HepG2 (cell line): ENCODE measurements at regions not wholly inside any gene's neighbourhood (a gene's known extent, or its start where the extent isn't known, plus 50 kb on each side); places are given as distances from the start of the nearest gene placed in this dataset.

Experiments used
- ATAC-seq: fragments of 200-7000 bp; cut with Tn5 transposase; 3 replicates; pipeline ENCODE4 v1.9.1; 2020; ENCODE audit warnings: mild to moderate bottlenecking, moderate library complexity
- BruUV-seq: library from RNA; stranded (reverse); fragments of 400-500 nt; replicated peaks from 2 replicates; lab custom pipeline; 2021; lab: Mats Ljungman, UMichigan
- CTCF ChIA-PET: fragments of 300-600 bp; formaldehyde crosslinking; extraction: SDS; loops from one replicate; lab custom pipeline; 2021; ENCODE audit warnings: low total read pairs, inconsistent platforms, low intra/inter-chr PET ratio; lab: Yijun Ruan, JAX
- POLR2A ChIA-PET: fragments of 350-600 bp; sonication (Branson Sonifier 250); formaldehyde crosslinking; loops from one replicate; lab custom pipeline; 2020; ENCODE audit warnings: antibody characterized with exemption, inconsistent platforms; lab: Yijun Ruan, JAX
- DNase-seq: peaks from one replicate; pipeline ENCODE4 v3.0.0-alpha.2; 2015; ENCODE audit warnings: low spot score
- FAIRE-seq: peaks from 3 replicates; lab custom pipeline; 2011; peaks lifted over from hg19 to GRCh38; lab: Jason Lieb, UNC
- H2AFZ ChIP-seq: one replicate; pipeline ENCODE4 v1.6.1; 2011; ENCODE audit warnings: low read length, inconsistent platforms
- H3K27ac ChIP-seq: fragments of 300-600 bp; 3 replicates; pipeline ENCODE4 v1.8.0; 2011; ENCODE audit warnings: mixed run types, mild to moderate bottlenecking, mixed read lengths, low read length, inconsistent platforms; ENCODE audit not compliant: insufficient read depth; ENCODE audit errors: extremely low read length
- H3K27me3 ChIP-seq, 2 experiments: fragments of 200-600 bp in 1 of 2; 2 replicates in 1 of 2; 3 replicates in 1 of 2; pipeline versions ENCODE4 v1.6.0 to v1.8.0; 2011; ENCODE audit warnings: low read length in 2 of 2, mild to moderate bottlenecking in 2 of 2, moderate library complexity in 2 of 2, inconsistent platforms in 1 of 2; ENCODE audit not compliant: insufficient read depth in 2 of 2, control insufficient read depth in 1 of 2
- H3K36me3 ChIP-seq, 2 experiments: fragments of 200-600 bp in 1 of 2; replicated peaks in 1 of 2; 2 replicates in 1 of 2; 3 replicates in 1 of 2; pipeline versions ENCODE4 v1.5.1 to v1.8.0; 2011; ENCODE audit warnings: low read length in 2 of 2, inconsistent platforms in 1 of 2; ENCODE audit not compliant: insufficient read depth in 2 of 2, control insufficient read depth in 1 of 2
- H3K4me1 ChIP-seq: 2 replicates; pipeline ENCODE4 v1.5.1; 2012; ENCODE audit warnings: low read length, inconsistent platforms; ENCODE audit not compliant: insufficient read depth
- H3K4me2 ChIP-seq: 2 replicates; pipeline ENCODE4 v1.6.0; 2011; ENCODE audit warnings: low read depth, low read length, inconsistent platforms
- H3K4me3 ChIP-seq, 3 experiments: fragments of 200-600 bp in 1 of 3; sonication (generic), shearing (Covaris generic) in 1 of 3; replicated peaks in 1 of 3; 2 replicates each; pipeline ENCODE4 v1.5.1; 2011 to 2016; ENCODE audit warnings: low read length in 3 of 3, inconsistent platforms in 2 of 3, low read depth in 2 of 3, mild to moderate bottlenecking in 2 of 3, control low read depth in 1 of 3, mixed read lengths in 1 of 3; ENCODE audit not compliant: insufficient read depth in 1 of 3
- H3K79me2 ChIP-seq: one replicate; pipeline ENCODE4 v1.6.1; 2011; ENCODE audit warnings: low read length, inconsistent platforms; ENCODE audit not compliant: insufficient read depth
- H3K9ac ChIP-seq: 2 replicates; pipeline ENCODE4 v1.6.0; 2011; ENCODE audit warnings: mild to moderate bottlenecking, low read depth, low read length, inconsistent platforms; ENCODE audit not compliant: insufficient read depth
- H3K9me3 ChIP-seq: 2 replicates; pipeline ENCODE4 v1.5.1; 2012; ENCODE audit warnings: mild to moderate bottlenecking, low read length
- H4K20me1 ChIP-seq: 2 replicates; pipeline ENCODE4 v1.6.0; 2011; ENCODE audit warnings: inconsistent platforms, mild to moderate bottlenecking, low read length, moderate library complexity; ENCODE audit not compliant: insufficient read depth
- JUNB ChIP-seq: sonication (generic); formaldehyde crosslinking; IDR thresholded peaks from 2 replicates; pipeline ENCODE4 v1.8.0; 2022; ENCODE audit warnings: missing genetic modification reagents, mild to moderate bottlenecking, borderline replicate concordance
- RFX3 ChIP-seq: IDR thresholded peaks from 2 replicates; pipeline ENCODE4 v1.6.1; 2016; ENCODE audit warnings: missing biosample characterization, missing genetic modification reagents
- TFAP4 ChIP-seq: sonication (generic); IDR thresholded peaks from 2 replicates; pipeline ENCODE4 v1.6.1; 2016; ENCODE audit warnings: low read depth, borderline replicate concordance
- YEATS4 ChIP-seq: sonication (generic); formaldehyde crosslinking; IDR thresholded peaks from 2 replicates; pipeline ENCODE4 v1.4.0; 2020; ENCODE audit warnings: missing genetic modification reagents, borderline replicate concordance
- ZBTB38 ChIP-seq: sonication (generic); formaldehyde crosslinking; IDR thresholded peaks from 2 replicates; pipeline ENCODE4 v1.5.1; 2020; ENCODE audit warnings: mild to moderate bottlenecking, missing genetic modification reagents
- ZNF10 ChIP-seq: sonication (generic); formaldehyde crosslinking; IDR thresholded peaks from 2 replicates; pipeline ENCODE4 v1.4.0; 2020; ENCODE audit warnings: mild to moderate bottlenecking, low read depth, missing genetic modification reagents, borderline replicate concordance
- ZNF451 ChIP-seq: sonication (generic); formaldehyde crosslinking; IDR thresholded peaks from 2 replicates; pipeline ENCODE4 v1.5.0; 2020; ENCODE audit warnings: mild to moderate bottlenecking, missing genetic modification reagents
- ZNF512 ChIP-seq: sonication (generic); formaldehyde crosslinking; IDR thresholded peaks from 2 replicates; pipeline ENCODE4 v1.4.0; 2020; ENCODE audit warnings: mild to moderate bottlenecking, missing genetic modification reagents
- ZNF660 ChIP-seq: sonication (generic); formaldehyde crosslinking; IDR thresholded peaks from 2 replicates; pipeline ENCODE4 v1.5.1; 2020; ENCODE audit warnings: mild to moderate bottlenecking, low read depth, missing genetic modification reagents, borderline replicate concordance
- ZNF746 ChIP-seq: sonication (generic); formaldehyde crosslinking; IDR thresholded peaks from 2 replicates; pipeline ENCODE4 v1.8.0; 2022; ENCODE audit warnings: mild to moderate bottlenecking, missing genetic modification reagents
- ZNF775 ChIP-seq: sonication (generic); formaldehyde crosslinking; IDR thresholded peaks from 2 replicates; pipeline ENCODE4 v1.4.0; 2020; ENCODE audit warnings: missing genetic modification reagents, mild to moderate bottlenecking, moderate library complexity, borderline replicate concordance
- WGBS: methylation state at CpG from one replicate; pipeline ENCODE4 v1.1.6; 2017; ENCODE audit warnings: low lambda C conversion rate; 5-methylcytosine and 5-hydroxymethylcytosine counted together
- in situ Hi-C: cut with HindIII; loops from 2 replicates; pipeline ENCODE4 v1.10.0; 2017; ENCODE audit warnings: low pct_unique_long_range_greater_than_20kb; ENCODE audit not compliant: extremely low pct_ligation_motif_present
- intact Hi-C: fragments of 100-400 bp; cut with micrococcal nuclease; formaldehyde crosslinking; loops from one replicate; pipeline ENCODE4 v1.10.0; 2022; ENCODE audit not compliant: unreplicated experiment

GRCh38 chr3:194225988-194226663 lies 90.2 kb downstream of the HES1 start:
- DNase-seq (no peak), ATAC-seq (no peak), FAIRE-seq (no peak)
- no peak overlapping the region for H3K27ac ChIP-seq
- intact Hi-C loops, result no loop called here
- no peak for TF ChIP-seq ZNF512 (CRISPR knock-in tag)
- TF ChIP-seq RFX3 (CRISPR knock-in tag), result no peak
- TF ChIP-seq ZNF746 (CRISPR knock-in tag), result no peak
- TF ChIP-seq JUNB (CRISPR knock-in tag), result no peak
- TF ChIP-seq ZNF660 (CRISPR knock-in tag), result no peak
- TF ChIP-seq YEATS4, result no peak
- no peak for TF ChIP-seq ZBTB38 (CRISPR knock-in tag)
- no peak for TF ChIP-seq TFAP4
- no peak for TF ChIP-seq ZNF775
- no peak for TF ChIP-seq ZNF10 (CRISPR knock-in tag)
- no peak for TF ChIP-seq ZNF451 (CRISPR knock-in tag)
- in situ Hi-C loops, result no loop called here
- ChIA-PET CTCF (no interaction called here), POLR2A (no interaction called here)
- no peaks in the 10 kb centered on the region for H4K20me1 ChIP-seq
- H2AFZ ChIP-seq, result no peak overlapping the region
- no peak overlapping the region for H3K9ac ChIP-seq
- H3K79me2 ChIP-seq, result no peaks in the 10 kb centered on the region
- no peaks in the 10 kb centered on the region for H3K9me3 ChIP-seq
- H3K36me3 ChIP-seq, result no peaks in the 10 kb centered on the region
- no TSS peak for BruUV-seq
- H3K4me2 ChIP-seq, result no peak overlapping the region
- H3K27me3 ChIP-seq, result peaks cover 4 to 32% of the 10 kb centered on the region in 2 experiments; a peak in 3 of 5 replicates
- H3K4me3 ChIP-seq, result no peak overlapping the region
- no peaks in the 10 kb centered on the region for H3K4me1 ChIP-seq
- 41% methylated on average over 13 of the region's 13 CpGs for whole genome bisulfite sequencing
